RWPE2 (cell line): ENCODE measurements at regions not wholly inside any gene's neighbourhood (a gene's known extent, or its start where the extent isn't known, plus 50 kb on each side); places are given as distances from the start of the nearest gene placed in this dataset.

ENCODE experiments used
- ATAC-seq: fragments of 200-7000 bp; cut with Tn5 transposase; 3 replicates; pipeline ENCODE4 v1.9.1; 2021; ENCODE audit warnings: low read depth
- DNase-seq: peaks from one replicate; pipeline ENCODE4 v3.0.0-alpha.2; 2020; ENCODE audit warnings: low spot score
- H3K27ac ChIP-seq: fragments of 450-650 bp; 2 replicates; pipeline ENCODE4 v1.5.1; 2017; ENCODE audit warnings: mild to moderate bottlenecking; ENCODE audit not compliant: poor library complexity, severe bottlenecking
- H3K27me3 ChIP-seq: fragments of 250-450 bp; sonication (Bioruptor Pico); 2 replicates; pipeline ENCODE4 v1.5.1; 2021; ENCODE audit warnings: mild to moderate bottlenecking, moderate library complexity; ENCODE audit not compliant: insufficient read depth, poor library complexity, severe bottlenecking
- H3K36me3 ChIP-seq: fragments of 250-450 bp; sonication (Bioruptor Pico); 2 replicates; pipeline ENCODE4 v1.5.1; 2020; ENCODE audit warnings: low read depth, mild to moderate bottlenecking, moderate library complexity
- H3K4me1 ChIP-seq: fragments of 250-450 bp; sonication (Bioruptor Pico); 2 replicates; pipeline ENCODE4 v1.5.1; 2021; ENCODE audit warnings: mild to moderate bottlenecking, moderate library complexity; ENCODE audit not compliant: insufficient read depth, poor library complexity, severe bottlenecking
- H3K4me3 ChIP-seq: fragments of 250-450 bp; sonication (Bioruptor Pico); 2 replicates; pipeline ENCODE4 v1.5.1; 2021; ENCODE audit warnings: mild to moderate bottlenecking, moderate library complexity; ENCODE audit not compliant: severe bottlenecking
- H3K9me3 ChIP-seq: fragments of 250-450 bp; sonication (Bioruptor Pico); 2 replicates; pipeline ENCODE4 v1.5.1; 2021; ENCODE audit warnings: mild to moderate bottlenecking, moderate library complexity; ENCODE audit not compliant: severe bottlenecking
- CTCF ChIP-seq: fragments of 450-650 bp; IDR thresholded peaks from one replicate; pipeline ENCODE4 v1.5.1; 2017; ENCODE audit warnings: mild to moderate bottlenecking, moderate library complexity; ENCODE audit not compliant: poor library complexity, severe bottlenecking

DNA sequence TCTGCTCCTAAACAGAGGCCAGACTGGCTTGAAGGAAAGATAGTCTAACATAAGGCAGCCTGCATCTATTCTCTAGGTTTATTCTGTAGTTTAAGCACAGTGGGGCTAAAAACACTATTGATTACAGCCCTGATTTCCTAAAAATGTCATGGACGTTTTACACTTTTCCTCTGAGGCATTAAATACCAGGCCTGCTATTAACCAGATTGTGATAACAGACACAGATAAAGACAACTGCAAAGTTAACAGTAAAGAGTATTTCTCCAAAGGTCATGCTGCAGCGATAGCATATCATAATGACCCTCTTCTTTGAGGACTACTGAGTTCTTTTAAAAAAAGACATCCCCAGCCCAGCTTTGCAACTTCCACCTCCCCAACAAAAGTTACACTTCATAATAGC is 59.6 kb upstream of the MON1B start:
- Histone ChIP-seq H3K27me3 (peaks cover 23% of the 10 kb centered on the region), H3K36me3 (no peaks in the 10 kb centered on the region), H3K9me3 (no peaks in the 10 kb centered on the region), H3K4me3 (no peak overlapping the region), H3K4me1 (no peaks in the 10 kb centered on the region), H3K27ac (no peak overlapping the region)
- DNase-seq (no peak), ATAC-seq (no peak)
- TF ChIP-seq CTCF = no peak

GRCh38 chr16:77132051-77132618 is 58.9 kb upstream of the MON1B start:
- ATAC-seq (no peak), DNase-seq (no peak)
- TF ChIP-seq CTCF = no peak
- Histone ChIP-seq H3K4me1 (no peaks in the 10 kb centered on the region), H3K36me3 (no peaks in the 10 kb centered on the region), H3K4me3 (no peak overlapping the region), H3K27ac (no peak overlapping the region), H3K27me3 (peaks cover 23% of the 10 kb centered on the region), H3K9me3 (no peaks in the 10 kb centered on the region)

GRCh38 chr16:77133706-77134105 is 57.3 kb upstream of the MON1B start:
- H3K4me1 ChIP-seq = no peaks in the 10 kb centered on the region
- ATAC-seq (no peak), DNase-seq (no peak)
- no peaks in the 10 kb centered on the region for H3K36me3 ChIP-seq
- H3K4me3 ChIP-seq = no peak overlapping the region
- peaks cover 14% of the 10 kb centered on the region for H3K27me3 ChIP-seq
- H3K9me3 ChIP-seq = no peaks in the 10 kb centered on the region
- no peak for TF ChIP-seq CTCF
- no peak overlapping the region for H3K27ac ChIP-seq

GRCh38 chr16:77137045-77137444 is 53.9 kb upstream of the MON1B start:
- no peaks in the 10 kb centered on the region for H3K9me3 ChIP-seq

More at GRCh38 chr16:77137045-77137444, 53.9 kb upstream of the MON1B start:
- no peak overlapping the region for H3K27ac ChIP-seq
- DNase-seq = no peak
- no peak overlapping the region for H3K4me3 ChIP-seq
- no peak for TF ChIP-seq CTCF
- no peak for ATAC-seq
- H3K36me3 ChIP-seq = no peaks in the 10 kb centered on the region
- peaks cover 3% of the 10 kb centered on the region for H3K27me3 ChIP-seq
- no peaks in the 10 kb centered on the region for H3K4me1 ChIP-seq
